GM12878 (cell line): ENCODE measurements at regions not wholly inside any gene's neighbourhood (a gene's known extent, or its start where the extent isn't known, plus 50 kb on each side); places are given as distances from the start of the nearest gene placed in this dataset.

Experiments used
- ATAC-seq: fragments of 200-7000 bp; cut with Tn5 transposase; 3 replicates; pipeline ENCODE4 v1.9.1; 2020; ENCODE audit warnings: mild to moderate bottlenecking, moderate library complexity
- BruUV-seq: library from RNA; stranded (reverse); fragments of 400-500 nt; replicated peaks from 2 replicates; lab custom pipeline; 2021; lab: Mats Ljungman, UMichigan
- CTCF ChIA-PET: fragments of 300-600 bp; sonication (Branson Sonifier 250); formaldehyde crosslinking; extraction: SDS; loops from one replicate; lab custom pipeline; 2021; ENCODE audit warnings: inconsistent platforms; lab: Yijun Ruan, JAX
- POLR2A ChIA-PET: fragments of 350-600 bp; formaldehyde crosslinking; extraction: SDS; loops from one replicate; lab custom pipeline; 2021; ENCODE audit warnings: inconsistent platforms; lab: Charles Lee
- RAD21 ChIA-PET: fragments of 300-600 bp; sonication (Branson Sonifier 250); formaldehyde crosslinking; loops from one replicate; lab custom pipeline; 2023; ENCODE audit warnings: antibody characterized with exemption; ENCODE audit not compliant: unreplicated experiment; lab: Charles Lee
- SMC1A ChIA-PET: fragments of 300-600 bp; sonication (Branson Sonifier 250); formaldehyde crosslinking; loops from one replicate; lab custom pipeline; 2023; ENCODE audit not compliant: unreplicated experiment, uncharacterized antibody; lab: Charles Lee
- DNase-seq: peaks from one replicate; pipeline ENCODE4 v3.0.0-alpha.2; 2011; ENCODE audit warnings: low read depth, low spot score
- FAIRE-seq: peaks from 3 replicates; lab custom pipeline; 2011; peaks lifted over from hg19 to GRCh38; lab: Jason Lieb, UNC
- H2AFZ ChIP-seq: 2 replicates; pipeline ENCODE4 v1.6.0; 2011; ENCODE audit warnings: low read depth, low read length, control low read depth; ENCODE audit not compliant: control insufficient read depth
- H3K27ac ChIP-seq: 2 replicates; pipeline ENCODE4 v1.5.1; 2011; ENCODE audit warnings: control low read depth; ENCODE audit not compliant: control insufficient read depth, insufficient read depth
- H3K27me3 ChIP-seq, 2 experiments: replicated peaks in 1 of 2; 2 replicates each; pipeline versions ENCODE4 v1.6.0 to v1.6.1; 2011; ENCODE audit warnings: low read length in 1 of 2; ENCODE audit not compliant: control insufficient read depth in 2 of 2, insufficient read depth in 2 of 2
- H3K36me3 ChIP-seq, 2 experiments: 2 replicates each; pipeline ENCODE4 v1.5.1; 2011; ENCODE audit warnings: low read length in 1 of 2; ENCODE audit not compliant: control insufficient read depth in 2 of 2, insufficient read depth in 2 of 2
- H3K4me1 ChIP-seq: 2 replicates; pipeline ENCODE4 v1.6.1; 2011; ENCODE audit warnings: mild to moderate bottlenecking, low read length, moderate library complexity, mixed read lengths; ENCODE audit not compliant: control insufficient read depth, insufficient read depth
- H3K4me2 ChIP-seq: 2 replicates; pipeline ENCODE4 v1.6.0; 2011; ENCODE audit warnings: control low read depth; ENCODE audit not compliant: control insufficient read depth, insufficient read depth
- H3K4me3 ChIP-seq: fragments of 200-600 bp; sonication (generic); 2 replicates; pipeline ENCODE4 v1.5.1; 2016
- H3K79me2 ChIP-seq: 2 replicates; pipeline ENCODE4 v1.6.0; 2011; ENCODE audit warnings: low read length; ENCODE audit not compliant: control insufficient read depth, insufficient read depth
- H3K9ac ChIP-seq: 2 replicates; pipeline ENCODE4 v1.8.0; 2011; ENCODE audit warnings: low read length, control low read depth, mixed read lengths; ENCODE audit not compliant: control insufficient read depth, insufficient read depth
- H3K9me3 ChIP-seq: replicated peaks from 3 replicates; pipeline ENCODE4 v1.5.1; 2011; ENCODE audit warnings: mild to moderate bottlenecking, low read length; ENCODE audit not compliant: control insufficient read depth, insufficient read depth
- H4K20me1 ChIP-seq: 2 replicates; pipeline ENCODE4 v1.6.0; 2011; ENCODE audit not compliant: control insufficient read depth, insufficient read depth
- BHLHE40 ChIP-seq, 2 experiments: fragments of 450-650 bp in 1 of 2; IDR thresholded peaks; 2 replicates each; pipeline ENCODE4 v1.6.1; 2011 to 2017; ENCODE audit warnings: low read depth in 2 of 2, borderline replicate concordance in 1 of 2, improper control_type of control experiment in 1 of 2, low read length in 1 of 2, mild to moderate bottlenecking in 1 of 2
- CBX3 ChIP-seq: fragments of 200-600 bp; sonication (generic); IDR thresholded peaks from 2 replicates; pipeline ENCODE4 v1.6.1; 2016; ENCODE audit warnings: low read depth, borderline replicate concordance
- CHD1 ChIP-seq: IDR thresholded peaks from 2 replicates; pipeline ENCODE4 v1.6.1; 2012; ENCODE audit warnings: low read depth, low read length, improper control_type of control experiment
- CHD4 ChIP-seq: fragments of 200-600 bp; sonication (generic); IDR thresholded peaks from 2 replicates; pipeline ENCODE4 v1.6.1; 2016; ENCODE audit warnings: mild to moderate bottlenecking
- IKZF2 ChIP-seq, 2 experiments: fragments of 450-650 bp; IDR thresholded peaks; 2 replicates each; pipeline ENCODE4 v1.6.1; 2017; ENCODE audit warnings: mild to moderate bottlenecking in 2 of 2, moderate library complexity in 2 of 2
- NFIC ChIP-seq: IDR thresholded peaks from 2 replicates; pipeline ENCODE4 v1.6.1; 2012; ENCODE audit warnings: low read depth, mild to moderate bottlenecking, inconsistent platforms, low read length, moderate library complexity
- NFYA ChIP-seq: IDR thresholded peaks from 2 replicates; pipeline ENCODE4 v1.6.1; 2011; ENCODE audit warnings: low read depth, mild to moderate bottlenecking, low read length, improper control_type of control experiment, borderline replicate concordance
- NR2F1 ChIP-seq: fragments of 450-650 bp; conservative IDR thresholded peaks from 2 replicates; pipeline ENCODE4 v1.6.1; 2017; ENCODE audit warnings: mild to moderate bottlenecking
- PKNOX1 ChIP-seq: fragments of 450-650 bp; IDR thresholded peaks from 2 replicates; pipeline ENCODE4 v1.6.1; 2016; ENCODE audit warnings: mild to moderate bottlenecking
- RAD21 ChIP-seq: IDR thresholded peaks from 2 replicates; pipeline ENCODE4 v1.6.1; 2011; ENCODE audit warnings: mild to moderate bottlenecking, low read depth, low read length, moderate library complexity; ENCODE audit not compliant: insufficient read depth
- RCOR1 ChIP-seq: conservative IDR thresholded peaks from 2 replicates; pipeline ENCODE4 v1.6.1; 2012; ENCODE audit warnings: low read depth, low read length, improper control_type of control experiment
- SIN3A ChIP-seq: IDR thresholded peaks from 2 replicates; pipeline ENCODE4 v1.6.1; 2012; ENCODE audit warnings: low read depth, low read length, improper control_type of control experiment
- SMAD5 ChIP-seq: IDR thresholded peaks from 2 replicates; pipeline ENCODE4 v1.6.1; 2016; ENCODE audit warnings: antibody characterized with exemption, low read depth
- SP1 ChIP-seq: IDR thresholded peaks from one replicate; pipeline ENCODE4 v1.6.1; 2011; ENCODE audit warnings: low read depth, low read length
- SREBF1 ChIP-seq: IDR thresholded peaks from 2 replicates; pipeline ENCODE4 v1.6.1; 2012; ENCODE audit warnings: mild to moderate bottlenecking, low read length
- SUPT20H ChIP-seq: IDR thresholded peaks from 2 replicates; pipeline ENCODE4 v1.6.1; 2011; ENCODE audit warnings: low read depth, mild to moderate bottlenecking, low read length, moderate library complexity, borderline replicate concordance; ENCODE audit not compliant: control insufficient read depth
- TCF12 ChIP-seq: IDR thresholded peaks from 2 replicates; pipeline ENCODE4 v1.6.1; 2011; ENCODE audit warnings: low read depth, mild to moderate bottlenecking, low read length
- WGBS: methylation state at CpG from one replicate; pipeline ENCODE4 v1.1.6; 2016; ENCODE audit warnings: low lambda C conversion rate; ENCODE audit not compliant: insufficient replicate concordance, insufficient coverage; ENCODE audit errors: missing lambda C conversion rate; 5-methylcytosine and 5-hydroxymethylcytosine counted together
- in situ Hi-C: fragments of 300-500 bp; cut with MboI; formaldehyde crosslinking; loops from 9 replicates; pipeline ENCODE4 v1.14.3; 2018; ENCODE audit warnings: mixed read lengths
- intact Hi-C: fragments of 100-400 bp; cut with micrococcal nuclease; formaldehyde crosslinking; loops from one replicate; pipeline ENCODE4 v1.14.2; 2022; ENCODE audit not compliant: unreplicated experiment

GRCh38 chr3:3696345-3696744 is 102.9 kb upstream of the LRRN1 start:
- H3K79me2 ChIP-seq: no peaks in the 10 kb centered on the region
- H3K27ac ChIP-seq: no peak overlapping the region
- intact Hi-C loops (no loop called here), in situ Hi-C loops (no loop called here)
- SMC1A ChIA-PET: no interaction called here
- FAIRE-seq (no peak), ATAC-seq (no peak), DNase-seq (no peak)
- TF ChIP-seq RCOR1: no peak
- no peak for TF ChIP-seq CHD4
- TF ChIP-seq IKZF2 (IDR thresholded peaks at IDR 0.05): no peak
- no peak for TF ChIP-seq NFIC
- TF ChIP-seq TCF12: no peak
- TF ChIP-seq SMAD5: no peak
- RAD21 ChIA-PET: no interaction called here
- no peak overlapping the region for H3K9ac ChIP-seq
- H3K4me3 ChIP-seq: no peak overlapping the region
- no TSS peak for BruUV-seq
- no peaks in the 10 kb centered on the region for H3K4me1 ChIP-seq
- H2AFZ ChIP-seq: no peak overlapping the region
- H4K20me1 ChIP-seq: no peaks in the 10 kb centered on the region
- WGBS: 31% methylated on average over 5 of the region's 5 CpGs
- no peaks in the 10 kb centered on the region for H3K36me3 ChIP-seq
- CTCF ChIA-PET: no interaction called here
- POLR2A ChIA-PET: no interaction called here
- no peaks in the 10 kb centered on the region for H3K9me3 ChIP-seq
- no peaks in the 10 kb centered on the region for H3K27me3 ChIP-seq
- H3K4me2 ChIP-seq: no peak overlapping the region

DNA sequence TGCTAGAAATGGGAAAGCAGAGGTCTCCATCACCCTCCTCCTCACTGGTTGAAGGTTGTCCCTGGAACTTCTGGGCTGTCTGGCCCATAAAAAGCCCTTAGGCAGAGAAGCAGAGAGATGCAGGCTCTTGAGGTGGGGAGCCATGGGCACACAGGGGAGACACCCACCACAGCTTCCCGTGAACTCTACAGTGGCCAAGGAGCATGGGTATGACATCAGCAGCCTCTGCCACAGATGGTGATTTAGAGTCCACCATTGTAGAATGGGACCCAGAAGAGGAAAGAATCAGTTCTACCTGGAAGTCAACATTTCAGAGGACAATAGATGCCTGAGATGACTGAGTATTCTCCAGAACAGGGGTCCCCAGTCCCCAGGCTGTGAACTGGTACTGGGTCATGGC is 105.6 kb upstream of the LRRN1 start:
- no peaks in the 10 kb centered on the region for H3K36me3 ChIP-seq
- H3K4me2 ChIP-seq: no peak overlapping the region
- no peaks in the 10 kb centered on the region for H3K4me1 ChIP-seq
- ATAC-seq: no peak
- no peaks in the 10 kb centered on the region for H4K20me1 ChIP-seq
- H3K79me2 ChIP-seq: no peaks in the 10 kb centered on the region
- intact Hi-C loops (no loop called here), in situ Hi-C loops (no loop called here)
- RAD21 ChIA-PET: no interaction called here
- H3K4me3 ChIP-seq: no peak overlapping the region
- H3K9me3 ChIP-seq: no peaks in the 10 kb centered on the region
- SMC1A ChIA-PET: no interaction called here
- TF ChIP-seq SUPT20H (no peak), CHD1 (no peak), SIN3A (no peak), NR2F1 (no peak), RAD21 (no peak), CBX3 (no peak), SREBF1 (no peak), NFYA (no peak), PKNOX1 (no peak), BHLHE40 (IDR thresholded peaks at IDR 0.05; ENCODE audit: borderline replicate concordance in 1 of 2, low read depth in 2 of 2, low read length in 1 of 2) (no peak), SP1 (no peak)
- POLR2A ChIA-PET: no interaction called here
- H3K9ac ChIP-seq: no peak overlapping the region
- H3K27me3 ChIP-seq: no peaks in the 10 kb centered on the region
- H2AFZ ChIP-seq: no peak overlapping the region
- no peak for DNase-seq
- no peak overlapping the region for H3K27ac ChIP-seq
- CTCF ChIA-PET: no interaction called here
- no TSS peak for BruUV-seq
- WGBS: 43% methylated on average over 1 of the region's 1 CpG
- FAIRE-seq: no peak
